Endothelial cell of umbilical vein (primary cell): ENCODE measurements at regions not wholly inside any gene's neighbourhood (a gene's known extent, or its start where the extent isn't known, plus 50 kb on each side); places are given as distances from the start of the nearest gene placed in this dataset.

ENCODE experiments used
- CTCF ChIP-seq, 2 donors: IDR thresholded peaks; 1 replicate in 1 of 2; 2 replicates in 1 of 2; pipeline ENCODE4 v1.5.1; 2011; ENCODE audit warnings: low read length in 2 of 2, mild to moderate bottlenecking in 2 of 2, moderate library complexity in 2 of 2, control low read depth in 1 of 2, inconsistent platforms in 1 of 2, low read depth in 1 of 2; ENCODE audit not compliant: insufficient read depth in 1 of 2; ENCODE audit errors: extremely low read depth in 1 of 2
- MAX ChIP-seq: IDR thresholded peaks from 2 replicates; pipeline ENCODE4 v1.6.1; 2011; ENCODE audit not compliant: insufficient read depth, insufficient read length
- MYC ChIP-seq: IDR thresholded peaks from one replicate; pipeline ENCODE4 v1.6.1; 2011; ENCODE audit warnings: mild to moderate bottlenecking, low read depth, low read length
- POLR2A ChIP-seq: IDR thresholded peaks from 2 replicates; pipeline ENCODE4 v1.6.1; 2012; ENCODE audit warnings: low read depth, mild to moderate bottlenecking, control low read depth, low read length

GRCh38 chr1:214846276-214846675, 236.3 kb upstream of the KCNK2 start:
- no peak for TF ChIP-seq MAX
- TF ChIP-seq CTCF (IDR thresholded peaks at IDR 0.05; ENCODE audit: extremely low read depth in 1 of 2, insufficient read depth in 1 of 2, low read depth in 1 of 2, low read length in 2 of 2): no peak
- TF ChIP-seq MYC: no peak
- no peak for TF ChIP-seq POLR2A
